Stimulated activated naive CD8-positive, alpha-beta T cell treated with anti-CD3 and anti-CD28 coated beads, Interleukin-15, amount 100 ng/mL, for 72 hours (primary cell): ENCODE measurements at regions not wholly inside any gene's neighbourhood (a gene's known extent, or its start where the extent isn't known, plus 50 kb on each side); places are given as distances from the start of the nearest gene placed in this dataset.
"Not testable (repeated sequence)": the region's sequence is repeated elsewhere in the genome, so short reads cannot be mapped to it uniquely, and the experiment has no call there.

Source experiments
- ATAC-seq: fragments of 150-1000 bp; cut with Tn5 transposase; 2 replicates; pipeline ENCODE4 v1.10.0; 2021; ENCODE audit warnings: mild to moderate bottlenecking, moderate library complexity
- DNase-seq, 2 donors: peaks; one replicate each; pipeline ENCODE4 v3.0.0; 2021 to 2022
- H3K27ac Mint-ChIP-seq, 2 donors: one replicate each; pipeline ENCODE4 v1.8.0; 2022; ENCODE audit warnings: mild to moderate bottlenecking in 2 of 2, mixed read lengths in 2 of 2, moderate library complexity in 2 of 2
- H3K27me3 Mint-ChIP-seq: one replicate; pipeline ENCODE4 v1.8.0; 2022; ENCODE audit warnings: mixed read lengths
- H3K4me1 Mint-ChIP-seq: one replicate; pipeline ENCODE4 v1.8.0; 2022; ENCODE audit warnings: mild to moderate bottlenecking, mixed read lengths
- H3K4me3 Mint-ChIP-seq, 2 donors: one replicate each; pipeline ENCODE4 v1.8.0; 2022; ENCODE audit warnings: mild to moderate bottlenecking in 2 of 2, mixed read lengths in 2 of 2, moderate library complexity in 1 of 2
- H3K9me3 Mint-ChIP-seq, 2 donors: one replicate each; pipeline ENCODE4 v1.8.0; 2022; ENCODE audit warnings: mixed read lengths in 2 of 2

DNA sequence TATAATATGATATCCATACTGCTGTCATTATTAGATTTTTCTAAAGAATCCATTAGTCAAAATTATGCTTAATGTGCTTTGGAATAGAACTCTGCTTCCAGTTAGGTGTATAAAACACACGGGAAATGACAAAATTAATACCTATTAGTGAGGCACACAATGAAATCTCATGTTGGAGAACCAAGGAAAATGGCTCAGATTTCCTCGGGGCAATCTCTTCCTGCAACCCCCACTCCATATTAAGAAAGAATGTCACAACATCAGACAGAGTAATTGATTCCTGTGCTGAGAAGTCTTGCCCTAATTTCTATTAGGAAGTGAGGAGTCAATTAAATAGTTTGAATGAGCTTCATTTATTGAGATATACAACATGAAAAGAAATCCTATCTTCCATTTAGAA lies 299.8 kb upstream of the KITLG start:
- Mint-ChIP-seq H3K27ac (no peak overlapping the region), H3K4me3 (no peak overlapping the region), H3K4me1 (no peaks in the 10 kb centered on the region), H3K9me3 (peaks cover 0 to 8% of the 10 kb centered on the region in 2 donors), H3K27me3 (peaks cover 7% of the 10 kb centered on the region)
- DNase-seq: no peak
- ATAC-seq: no peak

DNA sequence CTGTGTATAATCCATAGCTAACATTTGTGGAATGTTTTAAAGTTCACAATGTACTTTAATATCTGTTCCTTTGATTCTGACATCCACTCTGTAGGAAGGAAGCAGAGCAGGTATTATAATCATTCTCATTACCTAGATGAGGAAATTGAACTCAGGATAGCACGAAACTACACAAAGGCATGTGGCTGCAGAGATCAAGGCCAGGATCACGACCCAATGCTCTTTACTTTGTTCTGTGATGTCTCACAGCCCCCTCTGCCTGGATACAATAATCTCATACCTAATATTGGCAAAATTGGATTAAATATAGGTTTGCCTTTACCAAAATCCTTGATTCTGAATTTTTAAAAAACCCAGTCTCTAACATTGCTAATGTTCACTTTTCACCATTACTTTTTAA lies 298.0 kb upstream of the KITLG start:
- Mint-ChIP-seq H3K27me3 (peaks cover 7% of the 10 kb centered on the region), H3K27ac (no peak overlapping the region), H3K4me1 (no peaks in the 10 kb centered on the region), H3K9me3 (peaks cover 0 to 3% of the 10 kb centered on the region in 2 donors), H3K4me3 (no peak overlapping the region)
- DNase-seq (no peak), ATAC-seq (no peak)

DNA sequence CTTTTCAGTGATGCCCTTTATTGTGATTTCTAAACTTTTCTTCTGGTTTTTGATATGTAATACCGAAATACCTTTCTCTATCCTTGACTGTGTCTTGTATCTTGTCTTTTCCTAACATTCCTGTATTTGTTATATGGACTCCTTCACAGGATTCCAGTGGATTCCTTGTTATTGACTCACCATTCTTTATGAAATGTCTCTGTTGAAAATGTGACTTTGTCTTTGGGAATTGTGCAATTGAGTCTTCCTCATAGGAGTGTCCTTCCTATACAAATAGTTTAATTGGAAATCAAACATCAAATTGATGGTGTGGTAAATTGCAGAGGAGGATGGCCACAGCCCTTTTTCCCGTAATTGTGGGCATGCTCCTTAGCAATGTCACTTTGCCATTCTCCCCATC lies 296.6 kb upstream of the KITLG start:
- peaks cover 7% of the 10 kb centered on the region for H3K27me3 Mint-ChIP-seq
- H3K9me3 Mint-ChIP-seq: no peaks in the 10 kb centered on the region
- ATAC-seq (no peak), DNase-seq (no peak)
- H3K4me3 Mint-ChIP-seq: no peak overlapping the region
- H3K27ac Mint-ChIP-seq: no peak overlapping the region
- no peaks in the 10 kb centered on the region for H3K4me1 Mint-ChIP-seq

DNA sequence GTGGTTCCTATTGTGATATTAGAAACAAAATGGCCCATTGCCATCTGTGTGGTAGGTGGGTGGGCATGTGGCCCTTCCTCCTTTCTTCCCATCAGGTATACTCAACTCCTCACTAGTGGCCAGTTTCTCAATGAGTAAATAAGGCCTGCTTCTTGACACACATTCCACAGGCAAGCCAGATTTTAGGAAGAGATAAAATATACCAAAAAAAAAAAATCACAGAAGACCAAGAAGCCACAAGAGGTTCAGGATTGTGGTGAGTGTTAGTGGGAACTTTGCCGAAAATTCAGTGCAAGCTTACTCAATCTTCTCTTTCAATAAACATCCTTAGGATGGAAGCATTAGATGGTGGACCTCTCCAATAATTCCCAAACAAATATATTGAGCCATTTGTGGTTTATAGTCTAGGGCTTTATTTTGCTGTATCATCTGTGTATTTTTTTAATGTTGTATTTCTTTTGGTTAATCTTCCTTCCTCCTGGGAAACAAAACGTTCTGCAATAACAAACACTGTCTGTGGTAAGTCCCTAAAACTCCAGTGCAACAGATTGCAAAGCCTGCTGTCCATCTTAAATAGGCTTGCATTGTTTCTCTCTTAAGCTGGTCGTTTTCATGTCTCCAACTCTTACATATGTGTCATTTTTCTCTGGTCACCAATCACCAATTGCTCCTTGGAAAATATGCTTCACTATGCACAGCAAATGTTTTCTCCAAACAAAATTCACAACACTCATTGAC lies 289.9 kb upstream of the KITLG start:
- Mint-ChIP-seq H3K4me3 (no peak overlapping the region), H3K9me3 (no peaks in the 10 kb centered on the region), H3K4me1 (no peaks in the 10 kb centered on the region), H3K27ac (no peak overlapping the region), H3K27me3 (no peaks in the 10 kb centered on the region)
- ATAC-seq: no peak
- DNase-seq: no peak

DNA sequence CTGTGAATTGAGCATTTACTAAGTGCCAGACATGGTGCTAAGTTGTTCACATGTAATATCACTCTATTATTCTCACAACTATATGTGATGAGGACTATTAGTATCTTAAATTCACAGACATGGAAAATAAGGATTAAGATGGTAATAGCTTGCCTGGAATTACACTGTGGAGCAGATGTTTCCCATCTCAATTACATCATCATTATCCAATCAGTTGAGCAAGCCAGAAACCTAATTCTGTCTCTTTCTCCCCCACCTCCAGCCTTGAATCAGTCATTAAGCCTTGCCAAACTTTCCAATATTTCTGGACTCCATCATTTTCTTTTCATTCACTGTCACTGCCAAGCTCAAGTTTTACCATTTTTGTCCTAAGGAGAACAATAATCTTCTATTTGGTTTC lies 287.8 kb upstream of the KITLG start:
- H3K4me1 Mint-ChIP-seq: no peaks in the 10 kb centered on the region
- no peak for DNase-seq
- no peak overlapping the region for H3K4me3 Mint-ChIP-seq
- no peak overlapping the region for H3K27ac Mint-ChIP-seq
- no peaks in the 10 kb centered on the region for H3K9me3 Mint-ChIP-seq
- H3K27me3 Mint-ChIP-seq: no peaks in the 10 kb centered on the region
- ATAC-seq: no peak

DNA sequence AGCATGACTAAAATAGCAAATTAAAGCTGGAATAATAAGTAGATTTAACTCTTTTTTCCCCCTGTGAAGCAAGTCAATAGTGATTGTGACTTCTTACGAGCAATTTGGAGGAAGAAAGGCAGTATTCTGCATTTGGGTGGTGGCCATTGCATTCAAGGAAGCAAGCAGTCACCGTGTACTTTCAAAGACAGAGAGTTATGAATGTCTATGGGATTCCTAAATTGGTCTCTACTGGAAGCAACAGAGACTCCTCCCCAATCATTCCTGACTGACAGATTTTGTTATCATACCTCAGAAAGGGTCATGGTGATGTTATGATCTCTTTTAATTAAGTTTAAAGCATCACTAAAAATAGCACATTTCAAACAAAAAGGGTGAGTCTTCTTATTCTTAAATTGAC lies 287.2 kb upstream of the KITLG start:
- no peak overlapping the region for H3K4me3 Mint-ChIP-seq

DNA sequence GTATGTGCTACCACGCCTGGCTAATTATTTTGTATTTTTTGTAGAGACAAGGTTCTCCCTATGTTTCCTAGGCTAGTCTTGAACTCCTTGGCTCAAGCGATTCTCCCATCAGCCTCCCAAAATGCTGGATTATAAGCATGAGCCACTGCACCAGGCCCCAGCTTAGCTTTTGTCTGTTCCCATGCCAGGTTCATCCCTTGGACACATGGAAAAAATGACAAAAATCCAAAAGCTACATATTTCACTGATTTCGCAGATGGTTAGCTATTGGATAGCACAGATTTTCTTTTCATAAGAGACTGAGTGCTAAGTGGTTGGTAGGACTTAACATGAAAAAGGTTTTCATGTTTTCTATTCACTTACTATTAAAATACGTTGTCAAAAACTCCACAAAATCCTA lies 286.6 kb upstream of the KITLG start:
- H3K4me3 Mint-ChIP-seq: no peak overlapping the region

More for the DNA sequence above, 287.2 kb upstream of the KITLG start:
- Mint-ChIP-seq H3K27me3 (no peaks in the 10 kb centered on the region), H3K4me1 (no peaks in the 10 kb centered on the region), H3K9me3 (no peaks in the 10 kb centered on the region), H3K27ac (no peak overlapping the region)
- DNase-seq (no peak), ATAC-seq (no peak)

DNA sequence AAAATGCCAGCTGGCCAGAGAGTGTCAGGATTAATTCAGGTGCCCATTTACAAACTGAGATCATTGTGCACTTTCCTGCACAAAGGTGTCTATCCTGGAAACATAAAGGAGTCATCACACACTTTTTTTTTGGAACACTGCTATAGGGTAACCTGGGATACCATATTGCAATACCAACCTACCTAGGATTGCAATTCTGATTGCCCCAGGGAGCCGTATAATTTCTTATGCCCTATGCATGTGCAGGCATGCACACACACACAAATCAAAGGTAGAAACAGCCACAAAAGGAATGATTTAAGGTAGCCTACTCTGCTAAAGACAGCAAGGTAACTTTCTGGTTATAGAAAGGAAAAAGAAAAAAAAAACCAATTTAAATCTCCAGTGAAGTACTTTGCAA lies 285.3 kb upstream of the KITLG start:
- no peak overlapping the region for H3K27ac Mint-ChIP-seq
- no peaks in the 10 kb centered on the region for H3K9me3 Mint-ChIP-seq
- H3K4me3 Mint-ChIP-seq: no peak overlapping the region
- no peaks in the 10 kb centered on the region for H3K4me1 Mint-ChIP-seq
- DNase-seq (no peak), ATAC-seq (no peak)
- no peaks in the 10 kb centered on the region for H3K27me3 Mint-ChIP-seq

More for the DNA sequence above, 286.6 kb upstream of the KITLG start:
- no peak for ATAC-seq
- no peak for DNase-seq
- no peaks in the 10 kb centered on the region for H3K4me1 Mint-ChIP-seq
- H3K9me3 Mint-ChIP-seq: no peaks in the 10 kb centered on the region
- H3K27me3 Mint-ChIP-seq: no peaks in the 10 kb centered on the region
- no peak overlapping the region for H3K27ac Mint-ChIP-seq

DNA sequence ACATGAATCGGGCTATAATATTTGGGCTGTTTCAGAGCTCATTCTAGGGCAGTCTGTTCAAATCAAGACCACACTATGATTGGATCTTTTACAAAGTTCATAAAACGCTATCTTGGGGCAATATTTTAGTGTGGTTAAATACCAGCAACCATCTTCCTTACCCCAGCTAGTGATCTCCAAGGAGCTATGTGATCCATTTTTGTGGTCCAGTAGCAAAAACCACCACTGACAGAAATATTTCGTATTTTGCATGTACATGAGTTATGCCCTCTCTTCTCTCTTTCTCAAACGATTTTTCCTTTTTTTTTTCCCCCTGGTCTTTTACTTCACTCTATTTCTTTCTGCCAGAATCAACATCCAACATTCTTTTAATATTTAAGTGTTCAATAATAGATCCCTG lies 280.6 kb upstream of the KITLG start:
- no peak overlapping the region for H3K27ac Mint-ChIP-seq
- no peak overlapping the region for H3K4me3 Mint-ChIP-seq
- H3K9me3 Mint-ChIP-seq: peaks cover 0 to 5% of the 10 kb centered on the region in 2 donors
- no peak for DNase-seq
- ATAC-seq: no peak
- H3K27me3 Mint-ChIP-seq: no peaks in the 10 kb centered on the region
- H3K4me1 Mint-ChIP-seq: no peaks in the 10 kb centered on the region

DNA sequence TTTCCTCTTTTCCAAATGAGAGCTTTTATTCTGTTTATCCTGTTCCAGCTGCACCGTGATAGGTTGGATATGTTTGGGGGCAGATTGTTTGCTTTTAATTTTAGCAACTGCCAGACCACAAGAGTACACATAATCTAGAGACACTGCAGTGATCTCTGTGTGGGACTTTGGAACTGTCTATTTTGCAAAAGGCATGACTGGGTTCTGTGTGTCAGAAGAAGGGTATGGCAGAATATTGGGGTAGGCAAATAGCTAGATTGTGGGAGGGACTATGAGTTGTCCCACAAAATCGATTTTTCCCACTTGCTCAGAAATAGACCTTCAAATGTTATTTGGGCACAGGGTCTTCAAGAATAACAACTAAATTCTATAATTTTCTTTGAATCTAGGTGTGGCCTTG lies 275.9 kb upstream of the KITLG start:
- ATAC-seq (no peak), DNase-seq (no peak)
- H3K9me3 Mint-ChIP-seq: peaks cover 0 to 5% of the 10 kb centered on the region in 2 donors
- no peak overlapping the region for H3K27ac Mint-ChIP-seq
- H3K4me1 Mint-ChIP-seq: no peaks in the 10 kb centered on the region
- no peaks in the 10 kb centered on the region for H3K27me3 Mint-ChIP-seq
- H3K4me3 Mint-ChIP-seq: no peak overlapping the region

DNA sequence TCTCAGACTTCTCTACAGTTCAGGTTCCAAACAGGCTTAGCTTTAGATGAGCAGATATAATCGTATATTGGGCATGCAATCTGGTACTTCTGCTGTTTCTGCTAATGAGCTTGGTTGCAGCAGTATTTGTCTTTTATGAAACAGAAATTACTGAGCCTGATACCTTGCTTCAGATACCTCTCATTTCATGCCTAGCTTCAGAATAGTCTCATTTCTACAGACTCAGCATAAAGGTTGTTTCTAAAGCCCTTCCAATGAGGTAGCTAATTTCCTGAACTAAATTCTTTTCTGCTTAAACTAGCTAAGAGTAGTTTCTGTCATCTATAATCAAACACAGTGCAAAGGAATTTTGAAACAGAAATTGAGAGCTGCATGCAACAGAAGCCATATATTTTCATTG lies 275.0 kb upstream of the KITLG start:
- Mint-ChIP-seq H3K4me1 (no peaks in the 10 kb centered on the region), H3K27me3 (no peaks in the 10 kb centered on the region), H3K4me3 (no peak overlapping the region), H3K9me3 (peaks cover 0 to 5% of the 10 kb centered on the region in 2 donors), H3K27ac (no peak overlapping the region)
- ATAC-seq (no peak), DNase-seq (no peak)

DNA sequence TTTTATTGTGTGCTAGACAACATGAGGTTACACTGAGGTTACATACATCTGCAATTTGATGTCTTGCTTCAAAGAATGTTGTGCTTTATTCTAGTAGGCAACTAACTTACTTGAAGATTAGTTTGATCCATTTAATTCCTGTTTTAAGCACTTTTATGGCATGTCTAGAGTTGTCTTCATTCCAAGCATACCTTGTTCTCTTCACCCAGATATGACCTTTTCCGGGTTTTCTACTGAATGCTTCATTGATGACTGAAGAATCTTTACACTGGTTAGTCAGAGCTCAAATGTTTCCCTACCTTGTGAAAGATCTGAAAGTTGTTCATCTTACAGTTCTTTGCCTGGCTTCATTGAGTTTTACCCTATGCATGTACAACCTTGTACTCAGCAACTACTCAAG lies 274.0 kb upstream of the KITLG start:
- no peaks in the 10 kb centered on the region for H3K27me3 Mint-ChIP-seq
- H3K4me3 Mint-ChIP-seq: no peak overlapping the region
- peaks cover 0 to 8% of the 10 kb centered on the region in 2 donors for H3K9me3 Mint-ChIP-seq
- ATAC-seq (no peak), DNase-seq (no peak)
- H3K27ac Mint-ChIP-seq: no peak overlapping the region
- H3K4me1 Mint-ChIP-seq: no peaks in the 10 kb centered on the region

DNA sequence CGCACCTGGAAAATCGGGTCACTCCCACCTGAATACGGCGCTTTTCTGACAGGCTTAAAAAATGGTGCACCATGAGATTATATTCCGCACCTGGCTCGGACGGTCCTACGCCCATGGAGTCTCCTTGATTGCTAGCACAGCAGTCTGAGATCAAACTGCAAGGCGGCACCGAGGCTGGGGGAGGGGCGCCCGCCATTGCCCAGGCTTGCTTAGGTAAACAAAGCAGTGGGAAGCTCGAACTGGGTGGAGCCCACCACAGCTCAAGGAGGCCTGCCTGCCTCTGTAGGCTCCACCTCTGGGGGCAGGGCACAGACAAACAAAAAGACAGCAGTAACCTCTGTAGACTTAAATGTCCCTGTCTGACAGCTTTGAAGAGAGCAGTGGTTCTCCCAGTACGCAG lies 267.0 kb upstream of the KITLG start:
- not testable (repeated sequence) for H3K4me1 Mint-ChIP-seq, ATAC-seq, H3K4me3 Mint-ChIP-seq, H3K27ac Mint-ChIP-seq, H3K9me3 Mint-ChIP-seq, H3K27me3 Mint-ChIP-seq, DNase-seq

DNA sequence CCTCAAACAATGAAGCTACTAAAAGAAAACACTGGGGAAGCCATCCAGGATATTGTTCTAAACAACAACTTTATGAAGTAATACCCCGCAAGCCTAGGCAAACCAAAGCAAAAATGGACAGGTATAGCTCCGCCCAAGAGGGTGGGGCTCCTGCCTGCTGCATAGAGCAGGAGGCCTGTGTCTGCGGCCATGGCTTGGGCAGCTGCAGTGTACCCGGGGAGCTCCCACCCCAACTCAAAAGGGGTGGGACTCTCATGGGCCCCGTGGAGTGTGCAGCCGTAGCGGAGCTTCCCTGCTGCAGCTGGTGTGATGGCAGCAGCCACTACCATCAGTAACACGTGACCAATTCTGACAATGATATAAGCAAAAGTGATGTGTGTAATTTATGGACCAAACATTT lies 264.2 kb upstream of the KITLG start:
- Mint-ChIP-seq H3K9me3 (peaks cover 10 to 14% of the 10 kb centered on the region in 2 donors), H3K4me1 (no peaks in the 10 kb centered on the region), H3K27ac (no peak overlapping the region), H3K27me3 (no peaks in the 10 kb centered on the region), H3K4me3 (no peak overlapping the region)
- DNase-seq (no peak), ATAC-seq (no peak)

DNA sequence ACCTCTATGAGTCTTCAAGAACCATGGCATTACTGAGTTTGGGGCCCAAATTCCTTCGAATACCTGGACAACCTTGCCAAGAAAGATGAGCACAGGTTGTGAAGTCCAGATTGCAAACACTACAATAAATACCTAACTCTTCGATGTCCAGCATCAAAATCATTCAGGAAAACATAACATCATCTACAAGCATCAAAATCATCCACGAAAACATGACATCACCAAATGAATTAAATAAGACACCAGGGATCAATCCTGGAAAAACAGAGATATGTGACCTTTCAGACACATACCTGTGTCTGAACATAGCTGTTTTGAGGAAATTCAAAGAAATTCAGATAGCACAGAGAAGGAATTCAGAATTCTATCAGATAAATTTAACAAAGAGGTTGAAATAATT lies 262.0 kb upstream of the KITLG start:
- no peak for ATAC-seq
- H3K4me1 Mint-ChIP-seq: no peaks in the 10 kb centered on the region
- H3K27ac Mint-ChIP-seq: no peak overlapping the region
- DNase-seq: no peak
- no peak overlapping the region for H3K4me3 Mint-ChIP-seq
- H3K9me3 Mint-ChIP-seq: peaks cover 17 to 20% of the 10 kb centered on the region in 2 donors
- H3K27me3 Mint-ChIP-seq: no peaks in the 10 kb centered on the region

DNA sequence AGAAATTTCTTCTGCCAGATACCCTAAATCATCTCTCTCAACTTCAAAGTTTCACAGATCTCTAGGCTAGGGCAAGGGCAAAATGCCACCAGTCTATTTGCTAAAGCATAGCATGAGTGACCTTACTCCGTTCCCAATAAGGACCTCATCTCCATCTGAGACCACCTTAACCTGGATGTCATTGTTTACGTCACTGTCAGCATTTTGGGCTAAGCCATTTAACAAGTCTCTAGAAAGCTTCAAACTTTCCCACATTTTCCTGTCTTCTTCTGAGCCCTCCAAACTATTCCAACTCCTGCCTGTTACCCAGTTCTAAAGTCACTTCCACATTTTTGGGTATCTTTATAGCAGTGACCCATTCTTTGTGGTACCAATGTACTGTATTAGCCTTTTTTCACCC lies 259.2 kb upstream of the KITLG start:
- Mint-ChIP-seq H3K27me3 (no peaks in the 10 kb centered on the region), H3K9me3 (peaks cover 17 to 20% of the 10 kb centered on the region in 2 donors), H3K4me1 (no peaks in the 10 kb centered on the region), H3K27ac (no peak overlapping the region), H3K4me3 (no peak overlapping the region)
- ATAC-seq (no peak), DNase-seq (no peak)

DNA sequence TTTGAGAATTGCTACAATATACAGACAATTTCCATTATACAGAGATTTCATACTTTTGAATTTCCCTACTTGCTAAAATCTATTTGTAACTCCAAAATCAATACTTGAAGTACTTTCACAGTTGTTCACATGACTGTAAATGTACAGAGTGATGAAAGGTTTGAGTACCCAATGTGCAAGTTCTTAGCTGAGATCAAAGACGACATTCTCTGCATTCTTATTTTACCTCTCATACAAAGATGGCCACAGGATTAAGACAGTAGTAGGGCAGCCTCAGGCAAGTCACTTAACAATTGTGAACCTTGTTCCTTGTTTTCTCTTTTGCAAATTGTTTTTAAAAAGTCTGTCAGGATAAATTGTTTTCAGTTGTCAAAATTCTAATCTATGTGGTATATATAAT lies 255.9 kb upstream of the KITLG start:
- no peak for DNase-seq
- peaks cover 13 to 14% of the 10 kb centered on the region in 2 donors for H3K9me3 Mint-ChIP-seq
- H3K4me1 Mint-ChIP-seq: no peaks in the 10 kb centered on the region
- no peak overlapping the region for H3K4me3 Mint-ChIP-seq
- ATAC-seq: no peak
- no peaks in the 10 kb centered on the region for H3K27me3 Mint-ChIP-seq
- no peak overlapping the region for H3K27ac Mint-ChIP-seq
